ENCODE measurements at regions not wholly inside any gene's neighbourhood (a gene's known extent, or its start where the extent isn't known, plus 50 kb on each side); places are given as distances from the start of the nearest gene placed in this dataset.

DNA sequence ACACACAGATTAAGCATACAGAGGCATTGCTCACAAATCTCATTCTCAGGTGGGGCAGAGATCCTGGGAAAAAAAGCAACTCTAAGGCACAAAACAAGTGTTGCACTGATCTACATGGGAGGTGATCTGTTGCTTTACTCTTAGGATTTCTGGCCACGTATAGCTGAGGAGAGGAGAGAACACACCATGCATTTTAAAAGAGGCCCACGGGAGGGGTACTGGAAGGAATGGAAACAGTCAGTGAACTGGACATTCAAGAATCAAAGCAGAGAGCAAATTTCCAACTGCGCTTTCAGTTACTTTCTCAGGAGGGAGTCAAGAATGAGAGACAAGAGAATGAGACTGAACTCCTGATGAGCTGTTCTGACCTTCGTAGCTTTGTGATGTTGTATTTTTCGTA is 1105.9 kb downstream of the CDH8 start (continued):
- TF ChIP-seq, protein P1, sequence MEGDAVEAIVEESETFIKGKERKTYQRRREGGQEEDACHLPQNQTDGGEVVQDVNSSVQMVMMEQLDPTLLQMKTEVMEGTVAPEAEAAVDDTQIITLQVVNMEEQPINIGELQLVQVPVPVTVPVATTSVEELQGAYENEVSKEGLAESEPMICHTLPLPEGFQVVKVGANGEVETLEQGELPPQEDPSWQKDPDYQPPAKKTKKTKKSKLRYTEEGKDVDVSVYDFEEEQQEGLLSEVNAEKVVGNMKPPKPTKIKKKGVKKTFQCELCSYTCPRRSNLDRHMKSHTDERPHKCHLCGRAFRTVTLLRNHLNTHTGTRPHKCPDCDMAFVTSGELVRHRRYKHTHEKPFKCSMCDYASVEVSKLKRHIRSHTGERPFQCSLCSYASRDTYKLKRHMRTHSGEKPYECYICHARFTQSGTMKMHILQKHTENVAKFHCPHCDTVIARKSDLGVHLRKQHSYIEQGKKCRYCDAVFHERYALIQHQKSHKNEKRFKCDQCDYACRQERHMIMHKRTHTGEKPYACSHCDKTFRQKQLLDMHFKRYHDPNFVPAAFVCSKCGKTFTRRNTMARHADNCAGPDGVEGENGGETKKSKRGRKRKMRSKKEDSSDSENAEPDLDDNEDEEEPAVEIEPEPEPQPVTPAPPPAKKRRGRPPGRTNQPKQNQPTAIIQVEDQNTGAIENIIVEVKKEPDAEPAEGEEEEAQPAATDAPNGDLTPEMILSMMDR (IDR thresholded peaks at IDR 0.05): no peak
- TF ChIP-seq BHLHE40 (IDR thresholded peaks at IDR 0.05; ENCODE audit: low read depth, low read length) (no peak), SMC3 (IDR thresholded peaks at IDR 0.05) (no peak)
- TF ChIP-seq, protein P2, sequence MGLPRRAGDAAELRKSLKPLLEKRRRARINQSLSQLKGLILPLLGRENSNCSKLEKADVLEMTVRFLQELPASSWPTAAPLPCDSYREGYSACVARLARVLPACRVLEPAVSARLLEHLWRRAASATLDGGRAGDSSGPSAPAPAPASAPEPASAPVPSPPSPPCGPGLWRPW (IDR thresholded peaks at IDR 0.05): no peak

DNA sequence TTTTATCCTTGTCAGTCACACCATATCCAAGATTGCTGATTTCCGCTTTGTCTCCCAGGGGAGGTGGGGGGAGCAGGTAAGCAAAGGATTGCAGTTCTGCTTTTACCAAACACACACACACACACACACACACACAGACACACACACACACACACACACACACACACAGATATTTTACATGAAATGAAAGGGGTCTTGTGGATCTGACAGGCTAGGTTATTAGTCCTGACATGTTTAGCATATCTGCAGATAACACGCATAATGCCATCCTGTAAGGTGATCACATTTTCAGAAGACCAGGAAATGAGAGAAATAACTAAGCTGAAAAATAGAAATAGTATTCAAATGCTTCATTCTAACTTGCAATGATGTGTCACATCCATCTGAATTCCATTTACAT is 1113.3 kb downstream of the CDH8 start:
- Histone ChIP-seq H3K4me1 (no peaks in the 10 kb centered on the region), H3K27ac (no peak overlapping the region), H3K4me3 (no peak overlapping the region), H3K9me3 (no peaks in the 10 kb centered on the region), H3K4me2 (no peak overlapping the region)
- no peak for ATAC-seq
- no peak for DNase-seq (ENCODE audit: low read depth in 1 of 2, low spot score in 1 of 2)
- WGBS (ENCODE audit: missing lambda C conversion rate): 56% methylated on average over 2 of the region's 2 CpGs
- ChIA-PET CTCF (no interaction called here), POLR2A (no interaction called here)
- FAIRE-seq: no peak
- TF ChIP-seq ESRRA (IDR thresholded peaks at IDR 0.05; ENCODE audit: borderline replicate concordance, low read length) (no peak), RFX5 (IDR thresholded peaks at IDR 0.05) (no peak), MYC (IDR thresholded peaks at IDR 0.05; ENCODE audit: borderline replicate concordance, low read length) (no peak), HOXB13 (CRISPR knock-in tag; IDR thresholded peaks at IDR 0.05; ENCODE audit: low read depth) (no peak), KDM5A (IDR thresholded peaks at IDR 0.05) (no peak), RNF2 (IDR thresholded peaks at IDR 0.05; ENCODE audit: borderline replicate concordance, low read depth) (no peak), SMC3 (IDR thresholded peaks at IDR 0.05) (no peak), FOXS1 (CRISPR knock-in tag; IDR thresholded peaks at IDR 0.05) (no peak), POLR2A (IDR thresholded peaks at IDR 0.05; ENCODE audit: low read length) (no peak), EP300 (IDR thresholded peaks at IDR 0.05) (no peak)
- TF ChIP-seq, protein P3, sequence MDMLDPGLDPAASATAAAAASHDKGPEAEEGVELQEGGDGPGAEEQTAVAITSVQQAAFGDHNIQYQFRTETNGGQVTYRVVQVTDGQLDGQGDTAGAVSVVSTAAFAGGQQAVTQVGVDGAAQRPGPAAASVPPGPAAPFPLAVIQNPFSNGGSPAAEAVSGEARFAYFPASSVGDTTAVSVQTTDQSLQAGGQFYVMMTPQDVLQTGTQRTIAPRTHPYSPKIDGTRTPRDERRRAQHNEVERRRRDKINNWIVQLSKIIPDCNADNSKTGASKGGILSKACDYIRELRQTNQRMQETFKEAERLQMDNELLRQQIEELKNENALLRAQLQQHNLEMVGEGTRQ (IDR thresholded peaks at IDR 0.05): no peak
- TF ChIP-seq, protein P4, sequence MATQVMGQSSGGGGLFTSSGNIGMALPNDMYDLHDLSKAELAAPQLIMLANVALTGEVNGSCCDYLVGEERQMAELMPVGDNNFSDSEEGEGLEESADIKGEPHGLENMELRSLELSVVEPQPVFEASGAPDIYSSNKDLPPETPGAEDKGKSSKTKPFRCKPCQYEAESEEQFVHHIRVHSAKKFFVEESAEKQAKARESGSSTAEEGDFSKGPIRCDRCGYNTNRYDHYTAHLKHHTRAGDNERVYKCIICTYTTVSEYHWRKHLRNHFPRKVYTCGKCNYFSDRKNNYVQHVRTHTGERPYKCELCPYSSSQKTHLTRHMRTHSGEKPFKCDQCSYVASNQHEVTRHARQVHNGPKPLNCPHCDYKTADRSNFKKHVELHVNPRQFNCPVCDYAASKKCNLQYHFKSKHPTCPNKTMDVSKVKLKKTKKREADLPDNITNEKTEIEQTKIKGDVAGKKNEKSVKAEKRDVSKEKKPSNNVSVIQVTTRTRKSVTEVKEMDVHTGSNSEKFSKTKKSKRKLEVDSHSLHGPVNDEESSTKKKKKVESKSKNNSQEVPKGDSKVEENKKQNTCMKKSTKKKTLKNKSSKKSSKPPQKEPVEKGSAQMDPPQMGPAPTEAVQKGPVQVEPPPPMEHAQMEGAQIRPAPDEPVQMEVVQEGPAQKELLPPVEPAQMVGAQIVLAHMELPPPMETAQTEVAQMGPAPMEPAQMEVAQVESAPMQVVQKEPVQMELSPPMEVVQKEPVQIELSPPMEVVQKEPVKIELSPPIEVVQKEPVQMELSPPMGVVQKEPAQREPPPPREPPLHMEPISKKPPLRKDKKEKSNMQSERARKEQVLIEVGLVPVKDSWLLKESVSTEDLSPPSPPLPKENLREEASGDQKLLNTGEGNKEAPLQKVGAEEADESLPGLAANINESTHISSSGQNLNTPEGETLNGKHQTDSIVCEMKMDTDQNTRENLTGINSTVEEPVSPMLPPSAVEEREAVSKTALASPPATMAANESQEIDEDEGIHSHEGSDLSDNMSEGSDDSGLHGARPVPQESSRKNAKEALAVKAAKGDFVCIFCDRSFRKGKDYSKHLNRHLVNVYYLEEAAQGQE (IDR thresholded peaks at IDR 0.05): no peak

DNA sequence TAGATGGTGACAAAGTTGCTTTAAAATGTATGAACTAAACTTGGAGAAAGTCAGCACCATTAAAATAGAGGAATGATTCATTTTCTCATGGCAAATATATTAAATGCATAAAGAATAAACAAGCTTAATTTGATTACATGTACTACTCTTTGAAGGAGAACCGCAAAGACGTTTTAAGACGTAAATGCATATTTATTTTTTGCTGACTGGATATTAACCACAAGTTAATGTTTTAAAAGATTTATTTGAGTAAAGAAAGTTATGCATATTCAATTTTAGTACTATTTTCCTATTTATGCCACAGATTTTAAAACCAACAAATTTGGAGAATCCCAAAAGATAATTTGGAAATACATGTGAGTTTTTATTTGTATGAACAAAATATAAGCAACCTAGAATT is 1121.9 kb downstream of the CDH8 start:
- no peaks in the 10 kb centered on the region for H3K4me1 ChIP-seq
- H3K9me3 ChIP-seq: no peaks in the 10 kb centered on the region
- no peak overlapping the region for H3K4me3 ChIP-seq
- no peak for DNase-seq (ENCODE audit: low read depth in 1 of 2, low spot score in 1 of 2)
- WGBS (ENCODE audit: missing lambda C conversion rate): 42% methylated on average over 3 of the region's 3 CpGs
- ChIA-PET POLR2A (no interaction called here), CTCF (no interaction called here)
- no peak overlapping the region for H3K4me2 ChIP-seq
- no peak for ATAC-seq
- H3K27ac ChIP-seq: no peak overlapping the region
- TF ChIP-seq NFE2L2 (conservative IDR thresholded peaks at IDR 0.05; ENCODE audit: low read length) (no peak), RCOR1 (IDR thresholded peaks at IDR 0.05; ENCODE audit: low read depth, low read length) (no peak), CEBPB (IDR thresholded peaks at IDR 0.05) (no peak), HEYL (CRISPR knock-in tag; IDR thresholded peaks at IDR 0.05) (no peak), JUN (IDR thresholded peaks at IDR 0.05) (no peak), ESRRA (IDR thresholded peaks at IDR 0.05; ENCODE audit: borderline replicate concordance, low read length) (no peak), KDM1A (IDR thresholded peaks at IDR 0.05; ENCODE audit: low read depth) (no peak), BHLHE40 (IDR thresholded peaks at IDR 0.05; ENCODE audit: low read depth, low read length) (no peak), JUNB (IDR thresholded peaks at IDR 0.05) (no peak), EP300 (IDR thresholded peaks at IDR 0.05) (no peak), EHMT2 (IDR thresholded peaks at IDR 0.05; ENCODE audit: low read depth) (no peak), HOXB13 (CRISPR knock-in tag; IDR thresholded peaks at IDR 0.05; ENCODE audit: low read depth) (no peak)
- TF ChIP-seq, protein P5, sequence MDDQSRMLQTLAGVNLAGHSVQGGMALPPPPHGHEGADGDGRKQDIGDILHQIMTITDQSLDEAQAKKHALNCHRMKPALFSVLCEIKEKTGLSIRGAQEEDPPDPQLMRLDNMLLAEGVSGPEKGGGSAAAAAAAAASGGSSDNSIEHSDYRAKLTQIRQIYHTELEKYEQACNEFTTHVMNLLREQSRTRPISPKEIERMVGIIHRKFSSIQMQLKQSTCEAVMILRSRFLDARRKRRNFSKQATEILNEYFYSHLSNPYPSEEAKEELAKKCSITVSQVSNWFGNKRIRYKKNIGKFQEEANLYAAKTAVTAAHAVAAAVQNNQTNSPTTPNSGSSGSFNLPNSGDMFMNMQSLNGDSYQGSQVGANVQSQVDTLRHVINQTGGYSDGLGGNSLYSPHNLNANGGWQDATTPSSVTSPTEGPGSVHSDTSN (IDR thresholded peaks at IDR 0.05): no peak
- TF ChIP-seq, protein P6, sequence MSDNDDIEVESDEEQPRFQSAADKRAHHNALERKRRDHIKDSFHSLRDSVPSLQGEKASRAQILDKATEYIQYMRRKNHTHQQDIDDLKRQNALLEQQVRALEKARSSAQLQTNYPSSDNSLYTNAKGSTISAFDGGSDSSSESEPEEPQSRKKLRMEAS (IDR thresholded peaks at IDR 0.05): no peak
- FAIRE-seq: no peak
